HEK293T (cell line): ENCODE measurements at regions not wholly inside any gene's neighbourhood (a gene's known extent, or its start where the extent isn't known, plus 50 kb on each side); places are given as distances from the start of the nearest gene placed in this dataset.

Experiments
- CTCF ChIA-PET: fragments of 350-600 bp; formaldehyde crosslinking; extraction: SDS; loops from one replicate; lab custom pipeline; 2021; ENCODE audit warnings: antibody characterized with exemption, inconsistent platforms; lab: Yijun Ruan, JAX
- POLR2A ChIA-PET: fragments of 350-600 bp; formaldehyde crosslinking; extraction: SDS; loops from one replicate; lab custom pipeline; 2020; ENCODE audit warnings: antibody characterized with exemption, inconsistent platforms; lab: Yijun Ruan, JAX
- DNase-seq: peaks from one replicate; pipeline ENCODE4 v3.0.0; 2012; ENCODE audit warnings: mixed read lengths; ENCODE audit errors: extremely low spot score
- ARNT ChIP-seq: fragments of 450-650 bp; IDR thresholded peaks from 2 replicates; pipeline ENCODE4 v1.6.1; 2017; ENCODE audit warnings: mild to moderate bottlenecking
- BHLHE40 ChIP-seq: fragments of 450-650 bp; IDR thresholded peaks from 2 replicates; pipeline ENCODE4 v1.6.1; 2016; ENCODE audit warnings: mild to moderate bottlenecking, moderate library complexity, borderline replicate concordance
- CTBP1 ChIP-seq: fragments of 450-650 bp; IDR thresholded peaks from 2 replicates; pipeline ENCODE4 v1.6.1; 2016; ENCODE audit warnings: borderline replicate concordance
- ELF4 ChIP-seq: fragments of 450-650 bp; IDR thresholded peaks from 2 replicates; pipeline ENCODE4 v1.6.1; 2017; ENCODE audit warnings: antibody characterized with exemption
- FOXA1 ChIP-seq: fragments of 450-650 bp; IDR thresholded peaks from 2 replicates; pipeline ENCODE4 v1.6.1; 2016; ENCODE audit warnings: mild to moderate bottlenecking
- FOXK2 ChIP-seq: fragments of 450-650 bp; IDR thresholded peaks from 2 replicates; pipeline ENCODE4 v1.6.1; 2016; ENCODE audit warnings: mild to moderate bottlenecking
- FOXM1 ChIP-seq: fragments of 450-650 bp; IDR thresholded peaks from 2 replicates; pipeline ENCODE4 v1.6.1; 2017; ENCODE audit warnings: mild to moderate bottlenecking, borderline replicate concordance
- HDGF ChIP-seq: fragments of 450-650 bp; IDR thresholded peaks from 2 replicates; pipeline ENCODE4 v1.6.1; 2017; ENCODE audit warnings: antibody characterized with exemption, borderline replicate concordance
- L3MBTL2 ChIP-seq: fragments of 450-650 bp; conservative IDR thresholded peaks from 2 replicates; pipeline ENCODE4 v1.6.1; 2016; ENCODE audit warnings: mild to moderate bottlenecking
- LEF1 ChIP-seq: fragments of 450-650 bp; IDR thresholded peaks from 2 replicates; pipeline ENCODE4 v1.6.1; 2017; ENCODE audit warnings: mild to moderate bottlenecking, borderline replicate concordance
- NFRKB ChIP-seq: fragments of 450-650 bp; IDR thresholded peaks from 2 replicates; pipeline ENCODE4 v1.6.1; 2016; ENCODE audit warnings: mild to moderate bottlenecking, moderate library complexity
- SP1 ChIP-seq: fragments of 450-650 bp; IDR thresholded peaks from 2 replicates; pipeline ENCODE4 v1.6.1; 2017
- SUZ12 ChIP-seq: fragments of 450-650 bp; IDR thresholded peaks from 2 replicates; pipeline ENCODE4 v1.6.1; 2016; ENCODE audit warnings: mild to moderate bottlenecking
- TARDBP ChIP-seq: fragments of 450-650 bp; IDR thresholded peaks from 2 replicates; pipeline ENCODE4 v1.6.1; 2016
- ZNF384 ChIP-seq: fragments of 450-650 bp; IDR thresholded peaks from 2 replicates; pipeline ENCODE4 v1.6.1; 2016
- TF ChIP-seq, protein P1 (sequence below): fragments of 450-650 bp; IDR thresholded peaks from 2 replicates; pipeline ENCODE4 v1.6.1; 2016

DNA sequence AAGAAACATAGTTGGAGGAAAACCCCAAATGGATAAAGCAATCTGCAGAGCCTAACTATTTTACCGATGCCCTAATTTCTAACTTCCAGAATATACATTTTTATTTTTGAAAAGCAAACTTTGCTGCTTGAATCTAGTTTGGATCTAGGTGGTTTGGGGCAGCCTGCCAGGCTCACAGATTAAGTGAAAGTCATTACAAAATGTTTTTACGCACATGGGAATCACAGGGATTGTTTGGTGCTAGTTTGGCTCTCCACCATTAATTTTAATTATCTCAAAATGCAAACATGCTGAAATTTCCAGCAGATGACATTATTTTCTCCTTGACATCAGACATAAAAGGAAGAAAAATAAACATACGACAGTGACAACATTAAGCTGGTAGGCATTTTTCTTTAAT is 166.7 kb upstream of the INHBA start:
- no peak for DNase-seq
- POLR2A ChIA-PET: no interaction called here
- TF ChIP-seq SP1 (no peak), FOXK2 (no peak), FOXA1 (no peak), TARDBP (no peak), CTBP1 (no peak), NFRKB (no peak), LEF1 (no peak), ELF4 (no peak), ARNT (no peak), HDGF (no peak), SUZ12 (no peak), ZNF384 (no peak), L3MBTL2 (no peak), BHLHE40 (no peak), FOXM1 (no peak)
- TF ChIP-seq, protein P1, sequence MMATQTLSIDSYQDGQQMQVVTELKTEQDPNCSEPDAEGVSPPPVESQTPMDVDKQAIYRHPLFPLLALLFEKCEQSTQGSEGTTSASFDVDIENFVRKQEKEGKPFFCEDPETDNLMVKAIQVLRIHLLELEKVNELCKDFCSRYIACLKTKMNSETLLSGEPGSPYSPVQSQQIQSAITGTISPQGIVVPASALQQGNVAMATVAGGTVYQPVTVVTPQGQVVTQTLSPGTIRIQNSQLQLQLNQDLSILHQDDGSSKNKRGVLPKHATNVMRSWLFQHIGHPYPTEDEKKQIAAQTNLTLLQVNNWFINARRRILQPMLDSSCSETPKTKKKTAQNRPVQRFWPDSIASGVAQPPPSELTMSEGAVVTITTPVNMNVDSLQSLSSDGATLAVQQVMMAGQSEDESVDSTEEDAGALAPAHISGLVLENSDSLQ: no peak
- CTCF ChIA-PET: no interaction called here

DNA sequence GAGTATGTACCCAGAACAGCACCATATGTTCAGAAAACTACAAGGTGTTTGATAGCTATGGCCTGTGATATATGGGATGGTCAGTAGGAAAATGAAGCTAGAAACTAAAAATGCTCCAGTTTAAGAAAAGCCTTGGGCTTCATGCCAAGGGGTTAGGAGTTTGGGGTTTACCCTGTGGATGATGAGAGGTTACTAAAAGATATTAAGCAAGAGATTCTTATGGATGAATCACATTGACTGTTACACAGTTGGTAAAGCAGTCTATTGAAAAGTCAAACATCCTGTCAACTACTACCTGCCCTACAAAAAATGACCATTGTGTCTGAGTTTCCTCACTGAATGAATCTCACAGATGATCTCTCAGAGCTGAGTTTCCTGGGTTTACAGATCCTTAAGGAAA is 166.2 kb upstream of the INHBA start:
- ChIA-PET CTCF (no interaction called here), POLR2A (no interaction called here)
- no peak for DNase-seq
- TF ChIP-seq TARDBP (no peak), HDGF (no peak), FOXM1 (no peak), L3MBTL2 (no peak), NFRKB (no peak), CTBP1 (no peak), BHLHE40 (no peak), SUZ12 (no peak), ARNT (no peak), ZNF384 (no peak), FOXK2 (no peak), ELF4 (no peak), SP1 (no peak), FOXA1 (no peak)
- TF ChIP-seq, protein P1: no peak

DNA sequence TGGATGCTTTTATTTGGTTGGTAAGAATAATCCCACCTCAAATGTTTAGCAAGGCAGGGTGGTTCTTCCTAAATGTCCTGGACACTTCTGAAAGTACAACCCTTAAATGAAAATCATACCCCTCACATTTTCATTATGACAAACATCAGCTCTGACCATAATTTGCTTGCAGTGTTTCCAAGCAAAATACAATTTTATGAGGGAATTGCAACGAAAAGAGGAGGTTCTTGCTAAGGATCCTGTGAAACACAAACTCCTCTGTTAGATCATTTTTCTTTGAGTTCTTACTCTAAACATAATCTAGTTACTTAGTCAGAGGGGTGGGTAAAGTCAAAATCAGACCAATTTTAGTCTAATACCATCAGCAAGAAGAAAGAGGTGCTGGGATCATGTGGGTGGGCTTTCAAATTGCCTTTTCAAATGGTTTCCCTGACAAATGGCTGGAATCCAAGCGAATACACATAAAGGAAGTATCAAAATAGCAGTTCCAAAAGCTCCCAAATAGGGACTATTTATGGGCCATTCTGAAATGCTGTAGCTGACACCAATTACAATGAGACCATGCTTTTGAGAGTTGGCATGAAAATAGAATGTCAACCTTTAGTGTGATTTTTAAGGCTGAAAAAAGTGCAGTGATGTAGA is 164.9 kb upstream of the INHBA start:
- ChIA-PET POLR2A (no interaction called here), CTCF (no interaction called here)
- no peak for TF ChIP-seq HDGF
- TF ChIP-seq FOXA1: no peak
- no peak for TF ChIP-seq FOXK2
- no peak for TF ChIP-seq CTBP1
- TF ChIP-seq ZNF384: no peak
- no peak for TF ChIP-seq ELF4
- no peak for TF ChIP-seq SP1
- TF ChIP-seq NFRKB: no peak
- TF ChIP-seq L3MBTL2: no peak
- no peak for TF ChIP-seq LEF1
- no peak for TF ChIP-seq TARDBP
- no peak for TF ChIP-seq ARNT
- TF ChIP-seq SUZ12: no peak
- no peak for DNase-seq

DNA sequence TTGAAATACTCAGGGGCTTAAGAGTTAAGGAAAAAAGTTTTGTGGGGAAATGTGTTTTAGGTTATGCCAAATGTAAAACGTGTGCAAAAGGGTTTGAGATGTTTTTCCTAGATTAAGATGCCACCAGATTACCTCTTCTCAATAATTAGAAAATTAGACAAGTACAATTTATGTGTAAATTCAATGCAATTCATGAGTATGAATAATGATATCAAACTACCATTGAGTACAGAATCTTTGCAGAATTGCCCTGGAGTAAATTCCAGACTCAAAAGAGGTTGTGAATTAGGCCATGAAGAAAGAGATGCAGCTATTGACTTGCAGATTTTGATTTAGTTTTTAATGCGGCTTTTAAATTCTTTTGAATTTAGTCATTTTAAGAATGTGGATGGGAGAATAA is 159.4 kb upstream of the INHBA start:
- POLR2A ChIA-PET: no interaction called here
- no peak for TF ChIP-seq FOXA1
- TF ChIP-seq NFRKB: no peak
- no peak for TF ChIP-seq TARDBP
- TF ChIP-seq ARNT: no peak
- TF ChIP-seq HDGF: no peak
- TF ChIP-seq FOXK2: no peak
- TF ChIP-seq BHLHE40: no peak
- no peak for TF ChIP-seq LEF1
- no peak for TF ChIP-seq FOXM1
- no peak for TF ChIP-seq SUZ12
- TF ChIP-seq ZNF384: no peak
- no peak for TF ChIP-seq CTBP1
- TF ChIP-seq SP1: no peak
- no peak for TF ChIP-seq L3MBTL2
- TF ChIP-seq, protein P1: no peak
- no peak for TF ChIP-seq ELF4
- DNase-seq: no peak

DNA sequence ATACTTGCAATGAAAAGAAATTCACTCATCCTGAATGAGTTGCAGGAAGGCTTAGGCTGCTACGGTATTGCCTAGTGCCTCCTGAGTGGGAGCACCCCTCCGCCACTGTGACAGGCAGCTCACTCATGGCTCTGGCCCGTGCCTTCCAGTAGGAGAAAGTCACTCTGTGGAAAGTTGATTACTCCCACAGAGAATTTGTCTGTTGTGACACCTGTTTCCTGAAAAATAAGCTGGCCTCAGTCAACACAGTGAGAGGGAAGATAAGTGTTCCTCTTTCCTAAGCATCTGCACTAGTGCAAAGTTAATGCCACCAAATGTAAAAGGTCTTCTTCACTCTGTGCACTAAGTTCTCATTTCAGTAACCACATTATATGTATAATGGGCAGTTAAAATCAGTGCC is 158.8 kb upstream of the INHBA start:
- ChIA-PET POLR2A (no interaction called here), CTCF (no interaction called here)
- DNase-seq: no peak
- TF ChIP-seq, protein P1: no peak
- TF ChIP-seq BHLHE40 (no peak), SUZ12 (no peak), SP1 (no peak), CTBP1 (no peak), ELF4 (no peak), HDGF (no peak)

More for the DNA sequence above, 159.4 kb upstream of the INHBA start:
- CTCF ChIA-PET: no interaction called here

DNA sequence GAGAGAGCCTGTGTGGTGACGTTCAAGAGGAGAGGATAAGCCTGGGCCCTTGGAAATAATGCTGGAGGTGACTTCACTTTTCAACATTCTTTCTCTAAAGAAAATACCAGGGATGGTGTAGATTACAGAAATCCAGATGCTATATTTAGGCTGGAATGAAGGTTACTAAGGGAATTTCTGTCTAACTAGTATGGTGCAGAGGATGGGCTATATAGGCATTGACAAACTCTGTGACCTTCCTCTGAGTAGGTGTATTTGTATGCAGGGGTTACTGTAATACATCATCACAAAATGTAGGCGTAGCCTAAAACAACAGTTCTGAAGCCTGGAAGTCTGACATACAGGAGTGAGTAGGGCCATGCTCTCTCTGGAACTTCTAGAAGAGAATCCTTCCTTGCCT is 155.3 kb upstream of the INHBA start:
- POLR2A ChIA-PET: no interaction called here
- TF ChIP-seq TARDBP (no peak), CTBP1 (no peak), SP1 (no peak), FOXA1 (no peak), FOXK2 (no peak), L3MBTL2 (no peak), SUZ12 (no peak), LEF1 (no peak), ELF4 (no peak), ZNF384 (no peak), NFRKB (no peak), ARNT (no peak), BHLHE40 (no peak)
- TF ChIP-seq, protein P1: no peak
- DNase-seq: no peak
- CTCF ChIA-PET: no interaction called here
